OCI-LY7 (cell line): ENCODE measurements at regions not wholly inside any gene's neighbourhood (a gene's known extent, or its start where the extent isn't known, plus 50 kb on each side); places are given as distances from the start of the nearest gene placed in this dataset.

Experiments
- CTCF ChIP-seq: fragments of 200-600 bp; sonication (generic); conservative IDR thresholded peaks from 2 replicates; pipeline ENCODE4 v1.5.1; 2014; ENCODE audit warnings: mild to moderate bottlenecking, antibody characterized with exemption, low read length, moderate library complexity, mixed read lengths
- EZH2phosphoT487 ChIP-seq: fragments of 200-600 bp; sonication (generic); IDR thresholded peaks from 2 replicates; pipeline ENCODE4 v1.6.1; 2018; ENCODE audit warnings: low read depth, borderline replicate concordance, mild to moderate bottlenecking, mixed run types, antibody characterized with exemption, low read length, moderate library complexity, mixed read lengths

- TF ChIP-seq CTCF (no peak), EZH2phosphoT487 (no peak)
Measured at GRCh38 chr7:42432644-42433043, 195.6 kb upstream of the GLI3 start.
